ENCODE measurements at regions not wholly inside any gene's neighbourhood (a gene's known extent, or its start where the extent isn't known, plus 50 kb on each side); places are given as distances from the start of the nearest gene placed in this dataset. TPM values are rescaled to one million over a fixed set of nuclear protein-coding genes. Genes with fewer than 3 reads are reported as not detected.

- TF ChIP-seq CTCF (IDR thresholded peaks at IDR 0.05; ENCODE audit: insufficient read depth, low read length) = no peak
These were observed 66.3 kb upstream of the HSD17B12 start for GRCh38 chr11:43614214-43614613.

GRCh38 chr11:43619863-43620505, 60.6 kb upstream of the HSD17B12 start:
- DNase-seq (ENCODE audit: low read depth) = no peak
- TF ChIP-seq CTCF (IDR thresholded peaks at IDR 0.05; ENCODE audit: insufficient read depth, low read length) = no peak
- no peak overlapping the region for H3K4me3 ChIP-seq (ENCODE audit: low read depth, low read length)

More at GRCh38 chr11:43614214-43614613, 66.3 kb upstream of the HSD17B12 start:
- H3K4me3 ChIP-seq (ENCODE audit: low read depth, low read length) = no peak overlapping the region
- no peak for DNase-seq (ENCODE audit: low read depth)

GRCh38 chr11:43626798-43627197, 53.7 kb upstream of the HSD17B12 start:
- no peak for TF ChIP-seq CTCF (IDR thresholded peaks at IDR 0.05; ENCODE audit: insufficient read depth, low read length)
- H3K4me3 ChIP-seq (ENCODE audit: low read depth, low read length) = no peak overlapping the region
- DNase-seq (ENCODE audit: low read depth) = no peak

Small RNAs in the stretch of these regions (small RNA-seq; reads per million reads assigned to genes)
- gene MIR129-2 (not detected), gene MIR670 (not detected)

Measured in fibroblast of the aortic adventitia (primary cell).